ENCODE measurements at regions not wholly inside any gene's neighbourhood (a gene's known extent, or its start where the extent isn't known, plus 50 kb on each side); places are given as distances from the start of the nearest gene placed in this dataset.

DNA sequence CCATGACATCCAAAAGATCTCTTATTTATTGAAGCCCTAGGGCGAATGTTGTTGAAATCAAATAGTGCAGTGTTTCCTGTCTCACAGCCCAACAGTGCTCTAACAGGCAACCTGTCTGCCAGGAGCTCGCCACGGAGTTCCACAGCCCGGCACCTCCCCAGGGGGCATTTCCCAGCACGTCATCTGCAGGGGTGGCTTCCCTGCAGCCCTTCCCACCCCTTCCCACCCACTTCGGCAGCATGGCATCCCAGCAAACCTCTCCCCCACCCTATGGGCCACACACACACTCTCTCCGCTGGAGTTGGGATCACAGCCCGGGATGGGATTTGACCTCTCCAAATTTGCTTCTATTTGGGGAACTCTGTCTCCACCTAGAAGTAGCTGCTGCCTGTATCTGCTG is 62.7 kb upstream of the C14orf180 start:
- DNase-seq (ENCODE audit: low read depth in 4 of 4, low spot score in 2 of 4), result no peak

DNA sequence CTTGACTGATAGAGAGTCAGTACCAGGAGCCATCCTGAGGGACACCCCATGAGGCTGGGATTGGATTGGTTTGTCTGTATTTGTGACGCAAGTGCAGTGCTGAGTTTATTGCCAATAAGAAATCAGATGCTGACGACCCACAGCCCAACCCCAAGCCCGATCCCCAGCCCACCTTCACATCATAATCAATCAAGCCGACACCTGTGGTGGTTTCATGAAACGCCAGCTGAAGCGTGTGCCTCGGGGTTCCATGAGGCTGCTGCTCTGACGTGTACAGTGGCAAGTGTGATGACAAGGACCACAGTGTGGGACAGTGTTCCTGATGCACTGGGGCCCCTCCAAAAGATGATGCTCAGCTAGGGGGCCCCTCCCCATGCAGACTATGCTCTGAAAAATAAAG is 62.1 kb upstream of the C14orf180 start:
- no peak for DNase-seq (ENCODE audit: low read depth in 4 of 4, low spot score in 2 of 4)

DNA sequence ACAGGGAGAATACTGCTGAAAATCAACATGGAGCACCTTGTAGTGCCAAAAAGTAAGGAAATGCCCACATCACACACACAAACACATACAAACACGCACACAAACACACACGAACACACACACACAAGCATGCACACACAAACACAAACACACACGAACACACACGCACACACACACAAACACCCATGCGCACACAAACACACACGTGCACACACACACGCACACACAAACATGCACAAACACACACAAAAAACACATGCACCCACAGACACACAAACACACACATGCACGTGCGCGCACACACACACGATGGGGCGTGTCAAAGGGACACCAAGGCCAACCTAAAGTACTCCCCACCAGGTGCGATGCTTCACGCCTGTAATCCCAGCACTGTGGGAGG is 61.7 kb upstream of the C14orf180 start:
- no peak for DNase-seq (ENCODE audit: low read depth in 4 of 4, low spot score in 2 of 4)

DNA sequence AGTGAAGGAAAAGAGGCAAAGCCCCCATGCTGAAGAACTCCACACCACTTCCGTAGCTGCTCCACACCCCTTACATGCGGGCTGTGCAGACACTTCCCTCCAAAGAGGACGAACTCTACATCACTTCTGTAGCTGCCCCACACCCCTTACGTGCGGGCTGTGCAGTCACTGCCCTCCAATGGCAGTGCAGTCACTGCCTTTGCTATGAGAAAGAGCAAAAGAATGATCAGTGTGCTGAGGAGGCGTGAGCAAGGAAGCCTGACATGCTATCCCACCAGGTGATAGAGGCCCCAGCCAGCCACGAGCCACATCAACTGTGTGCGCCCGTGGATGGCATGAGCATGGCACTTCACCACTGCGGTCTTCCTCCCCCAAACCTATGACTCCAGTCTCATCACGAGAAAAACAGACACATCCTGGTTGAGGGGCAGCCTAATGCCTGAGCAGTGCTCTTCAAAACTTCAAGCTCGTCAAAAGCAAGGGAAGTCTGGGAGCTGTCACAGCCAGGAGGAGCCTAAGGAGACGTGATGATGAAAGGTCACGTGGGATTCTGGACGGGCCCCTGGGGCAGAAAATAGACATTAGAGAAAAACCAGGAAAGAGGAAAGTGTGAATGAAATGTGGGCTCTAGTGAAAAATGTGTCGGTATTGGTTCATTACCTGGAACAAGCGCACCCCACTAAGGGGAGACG is 60.8 kb upstream of the C14orf180 start:
- DNase-seq (ENCODE audit: low read depth in 4 of 4, low spot score in 2 of 4), result no peak

DNA sequence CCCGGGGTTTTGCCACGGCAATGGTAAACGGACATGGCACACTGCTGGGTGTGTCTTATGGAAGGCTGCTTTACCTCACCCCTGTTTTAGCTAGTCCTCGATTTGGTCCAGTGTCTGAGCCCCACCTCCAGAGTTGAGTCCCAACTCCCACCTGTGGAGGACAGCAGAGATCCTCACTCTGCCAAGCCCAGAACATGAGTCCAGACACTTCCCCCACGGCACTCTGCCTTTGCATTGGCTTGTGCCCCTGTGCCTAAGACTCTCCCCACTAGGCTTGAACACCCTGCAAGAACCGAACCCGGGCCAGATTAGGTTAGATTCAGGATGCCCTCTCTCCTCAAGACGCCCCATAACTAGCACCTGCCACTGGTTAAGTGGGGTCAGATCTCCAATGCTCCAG is 59.8 kb upstream of the C14orf180 start:
- DNase-seq (ENCODE audit: low read depth in 4 of 4, low spot score in 2 of 4), result no peak

DNA sequence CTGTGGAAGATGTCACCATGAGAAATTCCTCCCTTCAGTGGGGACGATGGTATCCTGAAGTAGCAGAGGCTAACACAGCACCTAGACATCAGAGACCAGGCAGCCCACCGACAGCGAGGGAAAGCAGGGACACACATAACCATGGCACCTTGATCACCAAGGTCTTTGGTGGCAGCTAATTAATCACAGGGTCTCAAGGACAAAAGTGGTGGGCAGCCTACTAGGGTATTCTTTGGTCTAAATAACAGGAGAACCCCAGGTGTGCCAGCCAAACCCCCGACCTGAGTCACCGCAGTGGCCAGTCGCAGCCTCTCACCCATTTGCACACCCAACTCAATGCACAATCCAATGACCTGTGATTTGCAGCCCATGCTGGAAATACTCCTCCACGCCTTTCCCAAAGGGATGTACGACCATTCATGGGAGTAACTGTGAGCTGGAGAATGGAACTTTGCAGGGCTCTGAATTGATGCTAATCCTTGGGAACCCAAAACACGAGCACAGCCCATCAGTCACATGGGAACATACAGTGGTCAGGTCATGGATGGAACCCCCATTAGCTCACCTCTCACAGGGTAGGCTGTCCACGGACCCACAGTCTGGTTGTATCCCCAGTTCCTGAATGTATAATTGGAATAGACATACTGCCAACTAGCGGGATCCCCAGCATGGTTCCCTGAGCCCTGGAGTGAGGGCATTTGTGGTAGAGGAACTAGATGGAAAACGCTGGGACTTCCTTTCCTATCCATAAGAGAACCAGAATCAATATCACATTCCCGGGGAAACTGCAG is 58.7 kb upstream of the C14orf180 start:
- DNase-seq (ENCODE audit: low read depth in 4 of 4, low spot score in 2 of 4), result no peak

DNA sequence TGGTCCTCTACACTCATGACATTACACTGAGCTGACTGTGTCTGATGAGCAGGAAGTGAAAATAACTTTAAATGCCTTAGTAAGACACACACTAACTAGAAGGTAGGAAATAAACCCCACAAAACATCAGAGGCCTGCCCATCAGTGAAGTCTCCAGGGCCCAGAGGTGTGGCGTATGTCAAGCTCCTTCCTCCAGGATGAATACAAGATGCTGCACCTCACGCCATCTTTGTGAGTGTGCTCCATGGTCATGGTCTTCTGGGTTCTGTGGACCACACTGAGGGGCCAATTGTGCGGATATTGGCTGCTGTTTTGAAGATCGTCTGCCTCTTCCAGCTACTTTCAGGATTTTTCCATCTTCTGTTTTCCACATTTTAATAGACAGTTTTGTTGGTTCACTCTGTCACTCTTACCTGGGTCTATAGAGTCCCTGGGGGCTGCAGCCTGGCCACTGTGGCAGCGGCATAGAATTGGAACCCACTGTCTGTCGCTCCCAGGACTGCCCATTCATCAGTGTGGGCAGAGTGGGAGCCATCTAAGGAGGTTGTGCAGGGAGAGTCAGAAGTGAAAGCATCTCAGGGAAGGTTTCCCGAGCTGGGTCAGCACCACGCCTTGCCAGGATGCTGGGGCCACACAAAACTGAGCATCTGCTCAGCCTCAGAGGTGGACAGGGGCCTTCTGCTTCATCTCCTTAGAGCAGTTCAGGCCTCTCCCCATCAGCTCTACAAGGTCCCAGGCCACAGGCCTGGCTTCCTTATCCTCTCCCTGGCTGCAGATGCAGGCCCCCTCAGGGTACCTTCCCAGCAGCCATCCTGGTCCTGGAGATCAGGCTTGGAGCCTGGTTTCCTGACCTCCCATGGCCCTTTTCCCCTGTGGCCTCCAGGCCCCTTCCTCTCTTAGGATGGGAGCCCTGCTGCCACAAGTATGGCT is 57.5 kb upstream of the C14orf180 start:
- DNase-seq (ENCODE audit: low read depth in 4 of 4, low spot score in 2 of 4), result no peak

DNA sequence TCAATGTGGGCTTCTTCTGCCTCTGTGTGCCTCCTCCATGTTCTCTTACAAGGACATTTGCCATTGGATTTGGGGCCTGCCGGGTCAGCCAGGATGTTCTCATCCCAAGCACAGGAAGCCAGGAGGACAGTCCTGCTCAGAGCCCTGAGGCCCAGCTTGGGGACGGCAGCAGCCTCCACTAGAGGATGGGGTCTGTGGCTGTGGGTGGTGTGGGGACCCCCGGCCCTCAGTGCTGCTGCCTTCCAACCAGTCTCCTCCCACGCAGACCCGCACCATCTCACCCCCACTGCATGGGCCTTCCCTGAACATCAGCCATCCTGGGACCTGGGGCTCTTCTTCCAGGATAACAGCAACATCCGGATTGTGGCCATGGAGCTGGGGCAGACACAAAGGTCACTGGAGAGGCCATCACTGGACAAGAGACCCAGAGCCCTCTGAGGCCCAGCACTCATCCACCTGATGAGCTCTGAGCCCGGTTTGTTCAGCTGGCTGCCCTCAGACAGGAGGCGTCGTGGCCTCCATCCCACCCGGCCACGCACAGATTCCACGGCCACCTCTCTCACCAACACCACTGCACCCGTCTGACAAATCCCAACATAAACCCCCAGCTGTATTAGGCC is 56.5 kb upstream of the C14orf180 start:
- DNase-seq (ENCODE audit: low read depth in 4 of 4, low spot score in 2 of 4), result no peak

DNA sequence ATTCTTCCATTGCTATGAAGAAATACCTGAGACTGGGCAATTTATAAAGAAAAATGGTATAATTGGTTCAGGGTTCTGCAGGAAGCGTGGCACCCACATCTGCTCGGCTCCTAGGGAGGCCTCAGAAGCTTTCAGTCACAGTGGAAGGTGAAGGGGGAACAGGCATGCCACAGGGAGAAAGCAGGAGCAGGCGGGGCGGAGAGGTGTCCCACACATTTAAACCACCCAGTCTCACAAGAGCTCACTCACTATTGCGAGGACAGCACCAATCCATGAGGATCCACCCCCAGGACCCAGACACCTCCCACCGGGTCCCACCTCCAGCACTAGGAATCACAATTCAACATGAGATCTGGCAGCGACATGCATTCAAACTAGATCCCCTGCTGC is 56.0 kb upstream of the C14orf180 start:
- no peak for DNase-seq (ENCODE audit: low read depth in 4 of 4, low spot score in 2 of 4)

DNA sequence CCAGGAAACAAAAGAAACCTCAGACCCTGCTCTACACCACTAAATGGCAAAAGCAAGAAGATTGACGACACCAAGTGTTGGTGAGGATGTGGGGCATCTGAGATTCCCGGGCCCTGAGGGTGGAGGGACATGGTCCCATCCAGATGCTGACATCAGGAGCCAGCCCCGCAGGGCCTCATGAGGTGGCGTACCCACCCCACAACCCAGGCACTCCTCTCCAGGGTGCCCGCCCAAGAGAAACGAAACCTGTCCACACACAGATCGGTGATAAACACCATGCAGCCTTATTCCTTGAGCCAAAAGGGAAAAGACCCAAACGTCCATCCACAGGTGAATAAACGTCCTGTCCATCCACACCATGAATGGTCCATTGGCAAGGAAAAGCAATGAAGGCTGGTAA is 54.8 kb upstream of the C14orf180 start:
- no peak for DNase-seq (ENCODE audit: low read depth in 4 of 4, low spot score in 2 of 4)

DNA sequence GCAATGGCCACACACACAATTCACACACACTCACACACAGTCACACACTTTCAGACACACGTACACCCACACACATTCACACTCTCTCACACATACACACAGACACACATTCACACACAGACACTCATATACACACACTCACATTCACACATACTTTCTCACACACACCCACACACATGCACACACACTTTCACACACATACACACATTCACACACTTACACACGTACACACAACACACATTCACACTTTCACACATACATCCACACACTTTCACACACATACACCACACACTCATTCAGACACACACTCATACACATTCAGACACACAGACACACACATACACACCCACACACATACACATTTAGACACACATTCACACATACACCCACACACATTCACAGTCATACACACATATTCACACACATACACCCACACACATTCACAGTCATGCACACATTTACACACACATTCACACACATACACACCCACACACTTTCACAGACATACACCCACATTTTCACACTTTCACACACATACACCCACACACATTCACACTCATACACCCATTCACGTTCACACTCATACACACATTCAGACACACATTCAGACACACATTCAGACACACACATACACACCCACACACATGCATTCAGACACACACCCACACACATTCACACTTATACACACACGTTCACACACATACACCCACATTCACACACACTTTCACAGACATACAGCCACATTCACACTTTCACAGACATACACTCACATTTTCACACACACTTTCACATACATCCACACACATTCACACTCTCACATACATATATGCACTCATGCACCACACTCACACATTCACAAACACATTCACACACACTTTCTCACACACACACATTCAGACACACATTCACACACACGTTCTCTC is 52.6 kb upstream of the C14orf180 start:
- no peak for DNase-seq (ENCODE audit: low read depth in 4 of 4, low spot score in 2 of 4)

DNA sequence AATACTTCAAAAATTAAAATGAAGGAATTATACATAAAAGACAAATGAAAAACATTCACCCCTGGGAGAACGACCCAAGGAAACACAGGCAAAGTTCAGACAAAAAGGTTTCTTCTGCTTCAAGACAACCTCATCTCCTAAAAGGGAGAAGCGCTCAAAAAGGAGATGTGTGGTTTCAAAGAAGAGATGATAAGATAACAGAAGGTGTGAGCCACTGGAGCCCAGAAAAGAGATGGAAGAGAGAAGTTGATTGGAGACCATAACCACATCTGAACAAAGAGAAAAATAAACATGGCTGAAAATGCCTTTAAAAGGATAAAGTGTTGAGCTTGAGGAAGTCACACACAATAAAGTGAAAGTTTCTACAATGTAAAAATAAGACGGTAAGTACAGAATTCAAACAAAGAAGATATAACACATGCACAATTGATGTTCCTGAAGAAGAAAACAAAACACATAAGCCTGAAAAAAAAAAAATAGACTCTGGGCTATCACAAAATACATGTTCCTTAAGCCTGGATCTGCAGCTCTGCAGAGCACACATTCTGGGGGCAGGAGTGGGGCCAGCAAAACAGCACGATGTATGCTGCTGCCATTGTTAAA is 51.6 kb upstream of the C14orf180 start:
- DNase-seq (ENCODE audit: low read depth in 4 of 4, low spot score in 2 of 4), result no peak

DNA sequence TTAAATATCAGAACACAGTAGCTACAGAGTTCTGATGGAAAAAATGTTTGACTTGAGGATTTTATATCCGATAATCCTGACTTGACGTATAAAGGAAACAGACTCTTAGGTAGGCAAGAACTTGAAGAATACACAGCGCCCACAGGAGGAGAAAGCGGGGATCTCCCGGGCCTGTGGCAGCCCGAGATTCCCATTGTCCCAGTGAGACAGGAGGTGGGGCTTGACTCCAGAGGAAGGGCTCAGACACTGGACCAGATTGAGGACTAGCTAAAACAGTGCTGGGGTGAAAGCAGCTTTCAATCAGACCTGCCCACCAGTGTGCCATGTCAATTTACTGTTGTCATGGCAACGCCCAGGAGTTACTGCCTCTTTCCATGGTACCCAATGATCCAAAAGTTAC is 51.1 kb upstream of the C14orf180 start:
- DNase-seq (ENCODE audit: low read depth in 4 of 4, low spot score in 2 of 4), result no peak
